ENCODE measurements at regions not wholly inside any gene's neighbourhood (a gene's known extent, or its start where the extent isn't known, plus 50 kb on each side); places are given as distances from the start of the nearest gene placed in this dataset.
"Not testable (repeated sequence)": the region's sequence is repeated elsewhere in the genome, so short reads cannot be mapped to it uniquely, and the experiment has no call there.

DNA sequence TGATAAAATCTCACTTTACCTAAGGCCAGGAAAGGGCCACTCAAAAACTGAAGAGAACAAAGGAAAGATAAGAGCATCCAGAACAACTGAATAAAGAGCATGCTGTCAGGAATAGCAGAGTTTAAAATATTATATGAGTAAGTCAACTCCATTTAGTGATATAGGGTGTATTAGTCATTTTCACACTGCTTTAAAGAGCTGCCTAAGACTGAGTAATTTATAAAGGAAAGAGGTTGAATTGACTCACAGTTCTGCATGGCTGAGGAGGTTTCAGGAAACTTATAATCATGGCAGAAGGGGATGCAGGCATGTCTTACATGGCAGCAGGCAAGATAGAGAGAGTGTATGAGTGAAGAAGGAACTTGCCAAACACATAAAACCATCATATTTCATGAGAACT, 778.0 kb upstream of the NECTIN3 start:
- DNase-seq (ENCODE audit: low read depth in 4 of 4, low spot score in 2 of 4) = no peak

DNA sequence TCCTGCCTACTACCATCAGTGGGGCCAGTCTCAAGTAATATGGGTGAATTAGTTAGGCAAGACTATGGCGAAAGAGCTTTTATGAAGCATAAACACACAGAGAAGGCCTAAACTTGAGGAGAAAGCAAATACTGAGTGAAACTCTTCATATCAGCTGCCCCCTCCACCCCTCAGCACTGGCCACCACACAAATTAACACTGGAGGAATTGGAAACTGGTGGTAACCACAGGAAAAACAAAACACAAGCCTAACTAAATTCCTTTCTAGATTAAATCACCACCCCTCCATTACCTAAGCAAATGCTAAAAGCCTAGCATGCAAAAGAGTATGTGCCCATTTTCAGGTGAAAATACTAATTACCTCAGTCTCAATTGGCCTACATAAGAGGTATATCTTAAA, 774.7 kb upstream of the NECTIN3 start:
- no peak for DNase-seq (ENCODE audit: low read depth in 4 of 4, low spot score in 2 of 4)

- no peak for DNase-seq (ENCODE audit: low read depth in 4 of 4, low spot score in 2 of 4)
Observed at GRCh38 chr3:110301781-110302180, 769.8 kb upstream of the NECTIN3 start.

DNA sequence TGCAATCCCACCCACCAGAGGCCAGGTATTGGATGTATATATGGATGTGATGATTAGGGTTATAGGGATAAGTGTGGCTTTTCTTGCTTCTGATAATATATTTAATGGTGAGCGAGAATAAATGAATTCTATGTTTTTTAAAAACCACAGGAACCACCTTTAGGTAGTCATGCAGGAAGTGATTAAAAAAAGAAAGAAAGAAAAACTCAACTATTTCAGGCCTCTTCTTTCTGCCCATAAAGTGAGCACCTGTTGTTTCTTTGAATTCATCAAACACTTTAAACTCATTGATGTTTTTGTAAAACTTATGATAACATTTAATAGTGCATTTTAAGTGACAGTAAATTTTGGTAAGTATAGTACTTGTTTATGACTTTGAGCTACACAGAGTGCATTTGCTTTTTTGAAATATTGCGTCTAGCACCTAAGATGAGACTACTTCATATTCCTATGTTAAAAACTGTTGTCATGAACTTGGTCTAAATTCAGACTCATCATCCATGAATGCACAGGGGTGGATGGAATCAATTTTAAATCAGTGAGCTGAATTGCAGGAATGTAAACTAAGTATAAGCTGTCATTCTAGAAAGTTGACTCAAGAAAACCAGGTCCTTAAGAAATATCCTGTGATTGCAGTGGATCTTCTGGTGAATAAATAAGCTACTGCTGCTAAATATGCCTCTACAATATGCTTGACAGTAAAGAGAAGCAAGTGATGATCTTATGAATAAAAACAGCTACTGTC, 764.4 kb upstream of the NECTIN3 start:
- no peak for DNase-seq (ENCODE audit: low read depth in 4 of 4, low spot score in 2 of 4)

DNA sequence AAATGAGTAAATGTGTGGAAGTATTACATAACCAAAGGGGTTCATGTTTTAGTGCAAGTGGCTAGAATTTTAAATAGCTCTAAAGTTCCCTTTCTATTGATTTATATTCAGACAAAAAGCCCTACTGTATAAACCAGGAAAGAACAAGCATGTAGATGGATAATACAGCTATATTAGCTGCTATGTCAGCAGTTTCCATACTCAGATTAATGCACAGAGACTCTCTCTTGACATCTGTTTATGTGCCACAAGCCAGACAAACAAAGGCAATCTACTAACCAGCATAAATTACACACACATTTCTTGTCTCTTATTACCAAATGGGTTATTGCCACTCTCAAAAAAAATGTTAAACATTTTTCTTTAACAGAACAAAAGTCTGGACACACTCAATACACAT, 760.1 kb upstream of the NECTIN3 start:
- DNase-seq (ENCODE audit: low read depth in 4 of 4, low spot score in 2 of 4) = no peak

GRCh38 chr3:110314512-110315114, 757.0 kb upstream of the NECTIN3 start:
- peak in 3 of 4 donors; percentile 7 to 36 (median 10) for DNase-seq (ENCODE audit: low read depth in 4 of 4, low spot score in 2 of 4)

- DNase-seq (ENCODE audit: low read depth in 4 of 4, low spot score in 2 of 4) = no peak
Observed at GRCh38 chr3:110318108-110318507, 753.5 kb upstream of the NECTIN3 start.

DNA sequence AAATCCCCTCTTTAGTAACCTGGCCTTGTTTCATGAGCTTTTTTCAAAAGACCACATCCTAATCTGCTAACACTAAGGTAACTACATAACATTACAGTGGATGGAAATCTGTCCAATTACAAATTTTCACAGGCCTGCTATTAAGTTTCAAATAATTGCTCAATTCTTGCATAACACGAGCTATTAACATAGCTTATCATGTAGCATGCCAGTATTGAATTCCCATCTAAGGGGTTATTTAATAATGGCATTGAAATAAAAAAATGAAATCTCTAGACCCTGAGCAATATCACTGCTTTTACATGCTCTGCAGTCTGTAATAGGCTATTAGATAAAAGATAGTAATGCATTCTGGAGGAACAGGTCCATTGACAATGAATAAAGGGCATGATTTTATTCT, 748.3 kb upstream of the NECTIN3 start:
- no peak for DNase-seq (ENCODE audit: low read depth in 4 of 4, low spot score in 2 of 4)

DNA sequence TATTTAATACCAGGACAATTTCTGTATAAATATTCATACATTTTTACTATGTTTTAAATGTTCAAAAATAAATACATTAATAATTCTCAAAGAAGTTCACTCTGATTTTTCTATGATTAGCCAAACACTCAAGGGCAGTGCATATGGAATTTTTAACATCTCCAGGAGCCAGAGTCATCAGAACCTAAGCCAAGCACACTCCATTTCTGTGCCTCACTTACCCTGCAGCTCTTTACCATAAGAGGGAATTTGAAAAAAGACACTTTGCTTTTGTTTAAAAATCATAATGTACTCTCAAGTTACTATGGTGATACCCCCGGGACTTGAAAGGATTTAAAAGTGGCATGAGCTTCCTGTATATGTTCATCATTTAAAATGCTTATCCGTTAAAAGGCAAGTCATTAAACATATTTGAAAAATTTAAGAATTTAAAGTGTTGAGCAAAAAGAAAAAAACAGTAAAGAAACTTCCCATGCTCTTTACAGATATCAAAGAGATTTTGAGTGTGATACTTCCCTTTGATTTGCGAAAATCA, 747.4 kb upstream of the NECTIN3 start:
- DNase-seq (ENCODE audit: low read depth in 4 of 4, low spot score in 2 of 4) = no peak

GRCh38 chr3:110327870-110328269, 743.7 kb upstream of the NECTIN3 start:
- DNase-seq (ENCODE audit: low read depth in 4 of 4, low spot score in 2 of 4) = no peak

GRCh38 chr3:110331562-110331961, 740.1 kb upstream of the NECTIN3 start:
- DNase-seq (ENCODE audit: low read depth in 4 of 4, low spot score in 2 of 4) = not testable (repeated sequence)

GRCh38 chr3:110332629-110333028, 739.0 kb upstream of the NECTIN3 start:
- DNase-seq (ENCODE audit: low read depth in 4 of 4, low spot score in 2 of 4) = no peak

DNA sequence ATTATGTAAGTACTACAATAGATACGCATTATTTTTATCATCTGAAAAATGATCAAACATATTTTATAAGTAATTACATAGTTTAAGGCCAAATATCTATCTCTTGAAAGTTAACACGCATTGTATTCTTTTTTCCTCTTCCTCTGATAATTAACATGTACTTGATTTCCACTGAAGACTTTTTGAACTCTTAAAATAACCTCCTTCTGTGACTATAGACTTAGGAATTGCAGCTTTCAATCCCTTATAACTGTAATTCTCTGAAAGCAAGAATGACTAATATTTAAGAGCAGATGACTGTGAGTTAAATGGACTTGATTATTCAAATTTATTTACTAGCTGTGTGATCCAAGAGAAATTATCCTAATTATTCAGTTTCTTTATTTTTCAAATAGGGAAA, 730.6 kb upstream of the NECTIN3 start:
- no peak for DNase-seq (ENCODE audit: low read depth in 4 of 4, low spot score in 2 of 4)

- no peak for DNase-seq (ENCODE audit: low read depth in 4 of 4, low spot score in 2 of 4)
Observed at GRCh38 chr3:110343376-110343775, 728.2 kb upstream of the NECTIN3 start.

- DNase-seq (ENCODE audit: low read depth in 4 of 4, low spot score in 2 of 4) = no peak
Observed at GRCh38 chr3:110343945-110344344, 727.7 kb upstream of the NECTIN3 start.

GRCh38 chr3:110344487-110344886, 727.1 kb upstream of the NECTIN3 start:
- no peak for DNase-seq (ENCODE audit: low read depth in 4 of 4, low spot score in 2 of 4)

- DNase-seq (ENCODE audit: low read depth in 4 of 4, low spot score in 2 of 4) = peak in 2 of 4 donors; percentile 3 to 7
Observed at GRCh38 chr3:110344897-110345767, 726.5 kb upstream of the NECTIN3 start.

GRCh38 chr3:110349295-110349694, 722.3 kb upstream of the NECTIN3 start:
- no peak for DNase-seq (ENCODE audit: low read depth in 4 of 4, low spot score in 2 of 4)

DNA sequence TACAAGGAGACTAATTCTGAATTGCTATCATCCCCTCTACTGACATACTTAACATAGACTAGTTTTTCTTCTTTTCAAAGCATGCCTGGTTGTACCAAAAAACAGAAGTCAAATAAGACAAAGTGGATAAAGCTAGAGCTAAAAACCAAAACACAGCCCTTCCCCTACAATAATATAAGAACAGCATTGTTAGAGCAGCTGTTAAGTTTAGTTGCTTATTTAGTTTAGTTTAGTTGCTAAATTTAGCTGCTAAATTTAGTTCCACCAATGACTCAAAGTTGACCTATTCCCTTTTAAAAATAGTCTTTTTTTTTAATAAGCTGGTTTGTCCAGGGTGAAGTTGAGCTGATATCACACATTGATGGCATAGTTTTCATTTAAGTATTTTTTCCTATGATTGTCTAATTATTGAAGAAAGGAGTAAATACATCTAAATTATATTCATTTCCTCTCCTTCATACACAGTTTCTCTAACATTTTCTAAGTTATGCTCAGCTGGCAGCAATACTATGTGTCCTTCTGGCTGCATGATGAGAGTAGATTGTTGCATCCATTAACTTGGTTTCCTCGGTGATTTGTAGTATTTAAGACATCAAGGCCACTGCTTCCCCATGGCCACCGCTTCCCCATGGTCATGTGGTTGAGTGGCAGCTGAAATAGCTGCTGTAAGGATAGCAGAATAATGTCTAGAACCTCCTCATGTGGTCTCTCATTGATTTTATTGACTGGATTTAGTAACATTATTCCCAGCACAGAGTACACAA, 718.6 kb upstream of the NECTIN3 start:
- DNase-seq (ENCODE audit: low read depth in 4 of 4, low spot score in 2 of 4) = no peak

- no peak for DNase-seq (ENCODE audit: low read depth in 4 of 4, low spot score in 2 of 4)
Observed at GRCh38 chr3:110362751-110363150, 708.9 kb upstream of the NECTIN3 start.

Measured in left renal cortex interstitium (tissue), 4 donors.